HG03460 (cell line): ENCODE measurements at regions not wholly inside any gene's neighbourhood (a gene's known extent, or its start where the extent isn't known, plus 50 kb on each side); places are given as distances from the start of the nearest gene placed in this dataset.

Experiments
- ATAC-seq: cut with Tn5 transposase; IDR thresholded peaks from one replicate; pipeline ENCODE4 v1.9.1; 2021; ENCODE audit not compliant: unreplicated experiment

- no peak for ATAC-seq
These were observed 64.2 kb upstream of the FAM20A start for GRCh38 chr17:68665373-68665772.

GRCh38 chr17:68662479-68662878 is 61.3 kb upstream of the FAM20A start:
- no peak for ATAC-seq

GRCh38 chr17:68662037-68662432 is 60.9 kb upstream of the FAM20A start:
- no peak for ATAC-seq

GRCh38 chr17:68661265-68662036 is 60.3 kb upstream of the FAM20A start:
- no peak for ATAC-seq

GRCh38 chr17:68660302-68660701 is 59.1 kb upstream of the FAM20A start:
- ATAC-seq, result no peak

- ATAC-seq, result no peak
These were observed 58.0 kb upstream of the FAM20A start for GRCh38 chr17:68658999-68659780.

GRCh38 chr17:68657576-68657975 is 56.4 kb upstream of the FAM20A start:
- ATAC-seq, result no peak

- no peak for ATAC-seq
These were observed 56.0 kb upstream of the FAM20A start for GRCh38 chr17:68657166-68657565.

- ATAC-seq, result no peak
These were observed 55.5 kb upstream of the FAM20A start for GRCh38 chr17:68656666-68657065.
